Mesothelial cell of epicardium (in vitro differentiated cells): ENCODE measurements at regions not wholly inside any gene's neighbourhood (a gene's known extent, or its start where the extent isn't known, plus 50 kb on each side); places are given as distances from the start of the nearest gene placed in this dataset.

Source experiments
- DNase-seq, 2 experiments: peaks; one replicate each; pipeline ENCODE4 v3.0.0; 2021; ENCODE audit warnings: low spot score in 2 of 2; ENCODE audit not compliant: unreplicated experiment in 2 of 2
- H3K27ac Mint-ChIP-seq: 2 replicates; pipeline ENCODE4 v1.8.0; 2021; ENCODE audit warnings: mixed read lengths
- H3K27me3 Mint-ChIP-seq: 2 replicates; pipeline ENCODE4 v1.8.0; 2021; ENCODE audit warnings: low read depth, mixed read lengths
- H3K36me3 Mint-ChIP-seq: 2 replicates; pipeline ENCODE4 v1.8.0; 2021; ENCODE audit warnings: mixed read lengths
- H3K4me1 Mint-ChIP-seq: 2 replicates; pipeline ENCODE4 v1.8.0; 2021; ENCODE audit warnings: mixed read lengths
- H3K4me3 Mint-ChIP-seq: 2 replicates; pipeline ENCODE4 v1.8.0; 2021; ENCODE audit warnings: mild to moderate bottlenecking, moderate library complexity, mixed read lengths
- H3K9me3 Mint-ChIP-seq: 2 replicates; pipeline ENCODE4 v1.8.0; 2021; ENCODE audit warnings: mixed read lengths
- CTCF ChIP-seq: fragments of 200-600 bp; sonication (generic); IDR thresholded peaks from one replicate; pipeline ENCODE4 v1.5.0; 2021; ENCODE audit warnings: antibody characterized with exemption; ENCODE audit not compliant: unreplicated experiment

- Mint-ChIP-seq H3K27ac (no peak overlapping the region), H3K27me3 (no peaks in the 10 kb centered on the region), H3K4me1 (peaks cover 14% of the 10 kb centered on the region), H3K36me3 (no peaks in the 10 kb centered on the region), H3K4me3 (no peak overlapping the region), H3K9me3 (no peaks in the 10 kb centered on the region)
- no peak for TF ChIP-seq CTCF
- no peak for DNase-seq
Observed at GRCh38 chr9:78782234-78782633, 485.3 kb downstream of the PSAT1 start.

GRCh38 chr9:78782858-78783257, 485.9 kb downstream of the PSAT1 start:
- H3K9me3 Mint-ChIP-seq = no peaks in the 10 kb centered on the region
- H3K4me1 Mint-ChIP-seq = peaks cover 14% of the 10 kb centered on the region
- no peak for TF ChIP-seq CTCF
- no peak overlapping the region for H3K4me3 Mint-ChIP-seq
- DNase-seq = no peak
- H3K36me3 Mint-ChIP-seq = no peaks in the 10 kb centered on the region
- H3K27me3 Mint-ChIP-seq = no peaks in the 10 kb centered on the region
- no peak overlapping the region for H3K27ac Mint-ChIP-seq

GRCh38 chr9:78783743-78784142, 486.8 kb downstream of the PSAT1 start:
- Mint-ChIP-seq H3K27me3 (no peaks in the 10 kb centered on the region), H3K27ac (no peak overlapping the region), H3K9me3 (no peaks in the 10 kb centered on the region), H3K4me3 (no peak overlapping the region), H3K36me3 (no peaks in the 10 kb centered on the region), H3K4me1 (peaks cover 6% of the 10 kb centered on the region)
- DNase-seq = no peak
- TF ChIP-seq CTCF = peak; percentile 63

GRCh38 chr9:78786794-78787193, 489.9 kb downstream of the PSAT1 start:
- Mint-ChIP-seq H3K4me1 (no peaks in the 10 kb centered on the region), H3K36me3 (no peaks in the 10 kb centered on the region), H3K27me3 (no peaks in the 10 kb centered on the region), H3K9me3 (peaks cover 19% of the 10 kb centered on the region), H3K4me3 (no peak overlapping the region), H3K27ac (no peak overlapping the region)
- DNase-seq = no peak
- no peak for TF ChIP-seq CTCF

GRCh38 chr9:78788101-78788500, 491.2 kb downstream of the PSAT1 start:
- H3K36me3 Mint-ChIP-seq = no peaks in the 10 kb centered on the region
- no peak for DNase-seq
- H3K9me3 Mint-ChIP-seq = peaks cover 19% of the 10 kb centered on the region
- H3K4me3 Mint-ChIP-seq = no peak overlapping the region
- no peaks in the 10 kb centered on the region for H3K4me1 Mint-ChIP-seq
- H3K27ac Mint-ChIP-seq = no peak overlapping the region
- TF ChIP-seq CTCF = no peak
- H3K27me3 Mint-ChIP-seq = no peaks in the 10 kb centered on the region

- H3K4me3 Mint-ChIP-seq = no peak overlapping the region
- no peaks in the 10 kb centered on the region for H3K4me1 Mint-ChIP-seq
- H3K27me3 Mint-ChIP-seq = no peaks in the 10 kb centered on the region
- H3K9me3 Mint-ChIP-seq = peaks cover 25% of the 10 kb centered on the region
- H3K36me3 Mint-ChIP-seq = peaks cover 2% of the 10 kb centered on the region
- DNase-seq = no peak
- no peak overlapping the region for H3K27ac Mint-ChIP-seq
- no peak for TF ChIP-seq CTCF
Observed at GRCh38 chr9:78791779-78792178, 494.9 kb downstream of the PSAT1 start.
